K562 (cell line): ENCODE measurements at regions not wholly inside any gene's neighbourhood (a gene's known extent, or its start where the extent isn't known, plus 50 kb on each side); places are given as distances from the start of the nearest gene placed in this dataset.

Experiments used
- ATAC-seq: fragments of 200-7000 bp; cut with Tn5 transposase; 3 replicates; pipeline ENCODE4 v1.9.1; 2020; ENCODE audit warnings: moderate library complexity
- BruUV-seq: library from RNA; stranded (reverse); fragments of 400-500 nt; replicated peaks from 2 replicates; lab custom pipeline; 2021; lab: Mats Ljungman, UMichigan
- CTCF ChIA-PET: fragments of 300-600 bp; formaldehyde crosslinking; extraction: SDS; loops from one replicate; lab custom pipeline; 2021; ENCODE audit warnings: low intra/inter-chr PET ratio; lab: Yijun Ruan, JAX
- POLR2A ChIA-PET: fragments of 300-600, 350-650 bp; sonication (Branson Sonifier 250); formaldehyde crosslinking; extraction: SDS; loops from one replicate; lab custom pipeline; 2021; ENCODE audit warnings: antibody characterized with exemption, inconsistent platforms; lab: Yijun Ruan, JAX
- DNase-seq, 4 experiments: peaks; one replicate each; pipeline versions ENCODE4 v3.0.0 to v3.0.0-alpha.2; 2011 to 2018; ENCODE audit warnings: low spot score in 3 of 4, mixed read lengths in 3 of 4; ENCODE audit errors: extremely low read depth in 1 of 4
- FAIRE-seq: peaks from 2 replicates; lab custom pipeline; 2011; peaks lifted over from hg19 to GRCh38; lab: Jason Lieb, UNC
- H2AFZ ChIP-seq: 2 replicates; pipeline ENCODE4 v1.6.0; 2011; ENCODE audit warnings: low read depth, low read length, control low read depth, inconsistent platforms
- H3K27ac ChIP-seq: fragments of 200-600 bp; 3 replicates; pipeline ENCODE4 v1.8.0; 2011; ENCODE audit warnings: low read depth, mild to moderate bottlenecking, control low read depth, inconsistent platforms, low read length, moderate library complexity, mixed read lengths; ENCODE audit errors: extremely low read depth
- H3K27me3 ChIP-seq, 2 experiments: fragments of 300-600 bp in 1 of 2; 2 replicates in 1 of 2; 3 replicates in 1 of 2; pipeline versions ENCODE4 v1.6.0 to v1.8.0; 2011; ENCODE audit warnings: inconsistent platforms in 2 of 2, low read length in 2 of 2, mild to moderate bottlenecking in 1 of 2, mixed read lengths in 1 of 2, moderate library complexity in 1 of 2; ENCODE audit not compliant: control insufficient read depth in 2 of 2, insufficient read depth in 2 of 2
- H3K36me3 ChIP-seq: fragments of 300-600 bp; 3 replicates; pipeline ENCODE4 v1.8.0; 2011; ENCODE audit warnings: mild to moderate bottlenecking, low read length, inconsistent platforms; ENCODE audit not compliant: control insufficient read depth, insufficient read depth
- H3K4me1 ChIP-seq, 2 experiments: fragments of 200-600 bp in 1 of 2; replicated peaks in 1 of 2; 2 replicates in 1 of 2; 3 replicates in 1 of 2; pipeline versions ENCODE4 v1.5.1 to v1.8.0; 2011; ENCODE audit warnings: inconsistent platforms in 2 of 2, low read length in 2 of 2, mild to moderate bottlenecking in 1 of 2, mixed read lengths in 1 of 2, moderate library complexity in 1 of 2; ENCODE audit not compliant: control insufficient read depth in 2 of 2, insufficient read depth in 2 of 2
- H3K4me2 ChIP-seq: 2 replicates; pipeline ENCODE4 v1.6.1; 2011; ENCODE audit warnings: low read length, control low read depth, inconsistent platforms, mixed read lengths; ENCODE audit not compliant: insufficient read depth
- H3K4me3 ChIP-seq: fragments of 200-600 bp; sonication (generic), shearing (Covaris generic); 2 replicates; pipeline ENCODE4 v1.5.1; 2016; ENCODE audit warnings: control low read depth, inconsistent platforms
- H3K79me2 ChIP-seq: fragments of 200-600 bp; 3 replicates; pipeline ENCODE4 v1.8.0; 2011; ENCODE audit warnings: low read length, inconsistent platforms; ENCODE audit not compliant: control insufficient read depth, insufficient read depth
- H3K9ac ChIP-seq, 2 experiments: 2 replicates each; pipeline versions ENCODE4 v1.6.0 to v1.6.1; 2011; ENCODE audit warnings: low read depth in 2 of 2, low read length in 2 of 2, control low read depth in 1 of 2, inconsistent platforms in 1 of 2, mild to moderate bottlenecking in 1 of 2, mixed read lengths in 1 of 2; ENCODE audit not compliant: insufficient read depth in 1 of 2
- H3K9me1 ChIP-seq: one replicate; pipeline ENCODE4 v1.6.0; 2011; ENCODE audit warnings: inconsistent platforms, mild to moderate bottlenecking, low read length, moderate library complexity; ENCODE audit not compliant: control insufficient read depth, insufficient read depth
- H3K9me3 ChIP-seq: replicated peaks from 2 replicates; pipeline ENCODE4 v1.5.1; 2011; ENCODE audit warnings: low read depth, low read length, inconsistent platforms; ENCODE audit not compliant: control insufficient read depth, insufficient read depth
- H4K20me1 ChIP-seq: replicated peaks from 2 replicates; pipeline ENCODE4 v1.6.1; 2011; ENCODE audit warnings: low read length, inconsistent platforms, mixed read lengths; ENCODE audit not compliant: control insufficient read depth, insufficient read depth
- KAT8 ChIP-seq: fragments of 450-650 bp; IDR thresholded peaks from 2 replicates; pipeline ENCODE4 v1.6.1; 2016; ENCODE audit warnings: low read depth, mild to moderate bottlenecking
- NFIC ChIP-seq: fragments of 450-650 bp; IDR thresholded peaks from 2 replicates; pipeline ENCODE4 v1.6.1; 2017; ENCODE audit warnings: mild to moderate bottlenecking, inconsistent platforms
- NFIX ChIP-seq: fragments of 250-450 bp; sonication (Bioruptor Pico); IDR thresholded peaks from 2 replicates; pipeline ENCODE4 v1.4.0; 2020; ENCODE audit warnings: low read depth, mild to moderate bottlenecking, moderate library complexity
- WGBS: fragments of 100-300 bp; shearing (Covaris generic); methylation state at CpG from one replicate; pipeline ENCODE4 v1.1.6; 2016; ENCODE audit warnings: low coverage, mixed read lengths; ENCODE audit not compliant: insufficient coverage; ENCODE audit errors: missing lambda C conversion rate; 5-methylcytosine and 5-hydroxymethylcytosine counted together
- in situ Hi-C: fragments of 300-500 bp; cut with MboI; formaldehyde crosslinking; loops from 4 replicates; pipeline ENCODE4 v1.15.0; 2018; ENCODE audit warnings: inconsistent platforms, mixed read lengths
- intact Hi-C: fragments of 100-400 bp; cut with micrococcal nuclease; formaldehyde crosslinking; loops from 2 replicates; pipeline ENCODE4 v1.14.2; 2022

- Histone ChIP-seq H3K9me3 (no peaks in the 10 kb centered on the region), H3K36me3 (no peaks in the 10 kb centered on the region), H3K9me1 (no peaks in the 10 kb centered on the region), H3K4me1 (no peaks in the 10 kb centered on the region), H3K4me2 (no peak overlapping the region), H3K27ac (no peak overlapping the region), H4K20me1 (no peaks in the 10 kb centered on the region), H3K79me2 (no peaks in the 10 kb centered on the region), H2AFZ (no peak overlapping the region), H3K4me3 (no peak overlapping the region), H3K27me3 (no peaks in the 10 kb centered on the region), H3K9ac (no peak overlapping the region)
- in situ Hi-C loops (no loop called here), intact Hi-C loops (no loop called here)
- TF ChIP-seq KAT8 (no peak), NFIX (0 out of 2 replicates have a peak, but pooled peaks have one; percentile 13), NFIC (peak; percentile 63)
- no peak for FAIRE-seq
- 0% methylated on average over 2 of the region's 2 CpGs for WGBS
- CTCF ChIA-PET = no interaction called here
- no TSS peak for BruUV-seq
- POLR2A ChIA-PET = no interaction called here
- DNase-seq = no peak
- ATAC-seq = no peak
Measured at GRCh38 chr7:113968713-113969112, 49.9 kb upstream of the PPP1R3A start.
